HG02938 (cell line): ENCODE measurements at regions not wholly inside any gene's neighbourhood (a gene's known extent, or its start where the extent isn't known, plus 50 kb on each side); places are given as distances from the start of the nearest gene placed in this dataset.

Experiments used
- ATAC-seq: cut with Tn5 transposase; IDR thresholded peaks from one replicate; pipeline ENCODE4 v1.9.1; 2021; ENCODE audit warnings: mild to moderate bottlenecking, moderate library complexity; ENCODE audit not compliant: unreplicated experiment

DNA sequence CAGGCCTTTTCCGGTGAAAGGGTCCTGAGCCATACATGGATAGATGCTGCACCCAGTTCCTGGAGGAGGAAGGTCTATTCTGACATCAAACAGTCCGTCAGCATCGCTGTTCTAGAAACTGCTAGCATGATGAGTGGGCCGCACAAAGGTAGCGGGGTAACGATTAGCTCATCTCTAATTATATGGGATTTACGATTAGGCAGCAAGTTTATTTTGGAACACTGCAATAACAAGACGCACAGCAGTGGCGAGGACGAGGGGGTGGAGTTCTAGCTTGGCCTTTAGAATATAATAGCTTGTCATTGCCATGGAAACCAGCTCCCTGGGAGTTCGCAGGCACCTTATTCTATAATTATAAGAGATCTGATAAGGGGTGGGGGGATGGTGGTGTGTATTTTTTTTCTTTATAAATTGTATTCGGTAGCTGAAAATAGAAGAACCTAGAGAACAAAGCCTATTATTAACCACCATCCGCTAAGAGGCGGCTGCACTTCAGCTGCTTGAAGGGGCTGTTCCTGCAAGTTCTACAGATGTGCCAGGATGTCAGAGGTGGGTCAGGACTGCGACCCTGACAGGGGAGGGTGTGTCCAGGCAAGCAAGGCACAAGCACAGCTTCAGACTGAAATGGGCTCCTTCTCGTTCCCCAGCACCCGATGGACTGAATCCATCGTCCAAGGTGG lies 311.0 kb downstream of the AGTPBP1 start:
- no peak for ATAC-seq

DNA sequence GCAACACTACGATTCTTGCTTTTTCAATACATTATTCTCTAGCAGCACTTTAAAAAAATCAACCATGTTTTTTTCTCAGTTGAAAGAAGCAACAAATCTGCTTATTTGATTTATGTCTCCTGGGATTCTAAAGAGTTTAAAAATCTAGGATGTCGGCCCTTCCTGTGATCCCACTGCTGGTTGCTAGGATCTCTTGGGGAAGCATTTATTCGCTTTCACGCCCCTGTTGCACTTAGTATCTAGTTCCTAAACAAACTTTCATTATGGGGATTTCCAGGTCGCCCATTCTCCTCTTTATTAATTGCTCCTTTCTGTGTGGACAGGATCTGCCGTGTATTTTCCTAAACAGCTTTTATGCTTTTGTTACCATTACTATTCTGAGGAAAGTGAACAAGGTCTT lies 313.5 kb downstream of the AGTPBP1 start:
- ATAC-seq = no peak

DNA sequence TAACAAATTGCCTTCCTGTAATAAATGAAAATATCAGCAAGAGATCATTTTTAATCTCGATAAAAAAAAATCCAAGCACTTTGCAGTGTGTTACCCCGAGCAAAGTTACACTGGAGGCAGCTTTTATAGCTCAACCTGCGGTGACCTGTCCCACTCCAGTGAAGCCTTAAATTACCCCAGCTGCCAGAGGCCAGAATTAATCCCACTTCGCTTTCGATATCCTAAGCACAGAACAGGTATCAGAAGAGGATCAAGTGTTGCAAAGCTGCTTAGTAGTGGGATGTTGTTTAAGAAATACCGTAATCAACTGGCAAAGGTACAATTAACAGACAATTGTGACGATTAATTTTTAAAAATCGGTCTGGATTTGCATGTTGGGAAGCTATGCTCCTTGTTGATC lies 314.0 kb downstream of the AGTPBP1 start:
- no peak for ATAC-seq

DNA sequence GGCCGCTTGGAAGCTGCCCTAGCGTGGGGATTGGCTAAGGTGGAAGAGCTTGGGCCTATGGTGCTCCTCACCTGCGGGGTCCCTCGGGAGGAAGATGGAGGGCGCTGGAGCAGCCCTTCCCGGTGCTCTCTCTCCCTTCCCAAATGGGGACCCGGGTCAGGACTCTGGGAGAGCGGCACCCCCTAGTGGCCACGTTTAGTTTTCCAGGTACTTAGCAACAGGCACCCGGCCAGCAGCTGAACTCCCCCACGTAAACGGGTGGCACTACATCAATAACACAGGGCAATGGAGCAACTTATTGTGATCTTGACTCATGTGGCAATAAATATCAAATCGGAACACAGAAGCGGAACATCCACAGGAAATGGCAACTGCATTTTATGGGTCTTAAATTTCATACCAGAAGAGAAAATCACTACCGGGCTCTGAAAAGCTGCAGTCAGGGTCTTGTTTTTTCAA lies 316.6 kb downstream of the AGTPBP1 start:
- peak; percentile 66 for ATAC-seq

DNA sequence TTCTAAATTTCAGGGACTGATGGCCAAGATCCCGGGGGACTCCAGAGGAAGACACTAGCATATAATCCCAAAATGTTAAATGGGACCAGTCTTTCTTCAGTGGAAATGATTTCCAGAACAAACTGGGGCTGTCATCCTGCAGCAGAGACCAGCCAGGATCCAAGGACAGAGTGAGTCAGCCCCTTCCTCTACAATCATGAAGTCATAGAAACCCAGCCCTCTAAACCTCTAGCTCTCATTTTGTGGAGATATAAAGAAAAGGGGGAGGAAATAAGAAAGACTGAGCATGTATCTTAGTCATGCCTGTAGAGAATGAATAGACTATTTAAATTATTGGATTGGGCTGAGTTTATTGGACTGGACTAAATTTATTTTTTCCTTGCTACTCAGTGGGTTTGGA lies 318.3 kb downstream of the AGTPBP1 start:
- no peak for ATAC-seq

DNA sequence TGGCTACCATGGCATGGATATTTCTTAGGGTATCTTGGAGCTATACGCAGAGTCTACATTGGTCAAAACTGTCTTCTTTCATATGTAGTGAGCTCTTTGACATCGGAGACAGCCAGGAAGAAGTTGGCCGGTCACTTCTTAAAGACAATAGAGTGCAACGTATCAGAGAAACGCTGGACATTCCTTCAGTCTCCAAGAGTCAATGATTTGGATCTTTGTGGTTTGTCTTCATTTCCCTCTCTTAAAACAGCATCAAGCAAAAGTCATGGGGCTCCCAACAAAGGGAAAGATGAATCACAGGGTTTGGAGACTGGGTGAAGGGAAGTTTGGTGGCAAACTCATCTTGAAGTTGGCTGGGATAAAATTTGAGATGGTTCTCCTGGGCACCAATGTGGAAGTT lies 320.1 kb downstream of the AGTPBP1 start:
- no peak for ATAC-seq

DNA sequence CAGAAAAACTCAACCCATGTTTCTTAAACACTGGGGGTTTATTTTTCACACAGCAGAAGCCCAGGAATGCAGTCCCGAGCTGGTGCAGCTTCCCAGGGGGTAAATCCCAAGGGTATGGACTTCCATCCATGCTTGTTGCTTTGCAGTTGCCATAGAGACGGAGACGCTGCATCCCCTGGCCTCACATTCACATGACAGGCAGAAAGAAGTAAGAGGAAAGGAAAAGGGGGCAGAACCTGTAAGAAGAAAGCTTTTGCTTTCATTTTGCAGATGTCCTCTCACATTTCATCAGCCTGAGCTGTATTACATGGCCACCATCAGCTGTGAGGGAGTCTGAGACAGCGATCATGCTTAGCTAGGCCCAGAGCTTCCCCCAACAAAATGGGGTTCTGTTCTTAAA lies 321.0 kb downstream of the AGTPBP1 start:
- peak; percentile 49 for ATAC-seq

DNA sequence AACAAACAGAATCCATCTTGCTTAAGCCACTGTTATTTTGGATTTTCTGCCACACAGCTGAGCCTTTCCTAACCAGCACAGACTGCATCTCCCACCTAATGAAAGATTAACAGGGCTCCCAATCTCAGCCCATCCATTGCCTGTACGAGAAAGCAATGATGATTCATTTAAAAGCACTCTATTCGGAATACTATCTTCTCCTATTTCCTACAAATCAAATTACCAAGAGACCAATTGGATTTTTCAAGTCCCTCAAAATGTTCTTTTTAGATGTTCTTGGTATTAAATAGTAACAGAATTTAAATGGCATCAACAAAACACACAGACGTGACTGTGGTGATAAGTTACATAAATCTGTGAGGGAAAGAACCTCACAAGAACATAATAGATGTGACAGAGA lies 324.1 kb downstream of the AGTPBP1 start:
- ATAC-seq = no peak

DNA sequence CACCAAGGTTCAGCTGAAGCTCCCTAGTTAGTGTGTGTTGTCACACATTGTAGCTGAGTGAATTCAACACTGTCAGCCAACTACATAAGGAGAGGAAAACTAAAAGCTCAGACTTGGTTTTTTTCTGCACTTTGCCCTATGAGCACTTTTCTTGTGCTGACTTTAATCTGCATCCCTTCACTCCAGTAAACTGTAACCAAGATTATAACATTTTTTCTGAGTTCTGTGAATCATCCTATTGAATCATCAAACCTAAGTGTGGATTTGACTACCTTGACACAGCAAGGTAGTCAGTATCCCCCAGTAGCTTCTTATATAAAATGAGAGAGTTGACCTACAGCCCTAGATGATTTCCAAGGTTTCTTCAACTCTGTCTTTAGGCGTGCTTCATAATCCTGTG lies 325.0 kb downstream of the AGTPBP1 start:
- ATAC-seq = no peak

DNA sequence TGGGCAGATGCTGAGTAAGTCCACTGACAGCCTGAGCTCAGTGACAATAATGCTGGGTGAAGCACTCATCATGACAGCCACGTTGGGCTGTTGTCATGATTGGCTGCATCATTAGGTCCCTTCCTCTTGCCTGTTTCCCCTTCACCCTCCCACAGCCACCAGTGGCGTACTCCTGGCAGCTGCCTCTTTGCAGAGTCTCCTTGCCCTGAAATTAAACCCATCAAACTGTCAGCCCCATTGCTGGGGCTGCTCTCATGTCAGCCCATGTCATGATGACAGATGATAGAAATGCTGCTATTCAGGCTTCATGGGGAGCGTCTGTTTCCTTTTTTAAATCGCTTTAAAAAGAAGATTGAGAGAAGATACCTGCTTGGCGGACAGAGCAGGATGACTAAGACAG lies 327.4 kb downstream of the AGTPBP1 start:
- ATAC-seq = no peak

DNA sequence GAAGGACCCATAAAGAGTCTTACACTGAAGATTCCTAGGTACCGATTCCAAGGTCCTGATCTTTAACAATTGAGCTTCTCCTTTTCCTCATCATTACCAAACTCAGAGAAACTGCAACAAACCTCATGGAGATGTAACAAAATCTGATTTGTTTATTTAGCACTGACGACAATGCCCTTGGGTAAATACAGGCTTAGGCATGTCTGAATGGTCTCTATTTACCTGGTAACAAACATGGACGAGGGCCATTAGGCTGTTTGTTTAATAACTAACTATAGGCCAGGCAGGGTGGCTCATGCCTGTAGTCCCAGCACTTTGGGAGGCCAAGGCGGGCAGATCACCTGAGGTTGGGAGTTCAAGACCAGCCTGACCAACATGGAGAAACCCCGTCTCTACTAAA lies 333.3 kb downstream of the AGTPBP1 start:
- no peak for ATAC-seq

DNA sequence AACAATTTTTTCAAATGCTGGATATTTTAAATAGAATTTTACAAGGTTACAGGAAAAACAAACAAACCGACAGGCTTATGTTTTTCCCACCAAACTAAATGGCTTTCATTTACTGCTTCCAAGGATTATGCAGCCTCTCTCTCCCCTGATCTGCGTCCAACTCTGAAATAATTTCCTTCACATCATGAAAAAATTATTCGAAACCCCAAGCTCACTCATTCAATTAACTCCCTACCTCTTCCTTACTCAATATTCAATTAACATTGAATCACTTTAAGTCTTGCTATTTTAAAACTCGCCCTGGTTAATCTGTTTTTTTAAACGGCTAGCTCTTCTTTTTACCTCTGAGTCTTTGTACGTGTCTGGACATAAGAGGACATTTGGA lies 336.2 kb downstream of the AGTPBP1 start:
- no peak for ATAC-seq

DNA sequence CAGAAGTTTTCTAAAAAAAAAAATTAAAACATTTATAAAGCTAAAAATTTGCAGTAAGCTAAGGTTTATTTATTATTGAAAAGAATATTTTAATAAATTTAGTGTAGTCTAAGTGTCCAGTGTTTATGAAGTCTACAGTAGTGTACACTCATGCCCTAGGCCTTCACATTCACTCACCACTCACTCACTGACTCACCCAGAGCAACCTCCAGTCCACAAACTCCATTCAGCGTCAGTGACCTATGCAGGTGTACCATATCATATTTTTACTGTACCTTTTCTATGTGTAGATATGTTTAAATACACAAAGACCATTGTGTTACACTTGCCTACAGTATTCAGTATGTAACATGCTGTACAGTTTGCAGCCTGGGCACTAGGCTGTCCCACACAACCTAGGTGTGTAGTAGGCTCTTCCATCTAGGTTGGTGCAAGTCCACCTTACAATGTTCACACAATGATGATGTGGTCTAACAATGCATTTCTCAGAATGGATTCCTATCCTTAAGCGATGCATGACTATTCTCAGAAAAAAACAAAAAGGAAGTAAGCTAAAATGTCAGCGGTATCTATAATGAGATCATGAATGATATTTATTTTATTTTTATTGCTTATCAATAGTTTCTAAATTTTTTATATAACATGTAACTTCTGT lies 336.7 kb downstream of the AGTPBP1 start:
- no peak for ATAC-seq

DNA sequence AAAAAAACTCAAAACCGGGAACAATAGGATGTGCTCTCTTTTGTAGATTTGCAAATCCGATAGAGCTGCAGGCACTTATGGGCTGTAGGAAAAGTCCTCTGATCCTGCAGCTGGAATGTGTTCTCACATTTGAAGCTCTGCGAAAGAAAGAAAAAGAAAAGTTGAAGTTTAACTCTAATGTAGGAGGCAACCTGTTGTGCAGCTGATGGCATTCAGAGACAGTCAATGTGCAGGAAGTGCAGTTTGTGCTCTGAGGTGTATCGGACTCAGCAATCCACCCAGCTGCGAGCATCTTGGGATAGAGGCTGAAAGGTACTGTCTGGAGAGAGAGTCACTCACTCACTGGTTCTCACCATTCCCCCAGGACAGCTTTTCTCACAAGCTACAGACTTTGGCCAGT lies 339.2 kb downstream of the AGTPBP1 start:
- ATAC-seq = no peak

DNA sequence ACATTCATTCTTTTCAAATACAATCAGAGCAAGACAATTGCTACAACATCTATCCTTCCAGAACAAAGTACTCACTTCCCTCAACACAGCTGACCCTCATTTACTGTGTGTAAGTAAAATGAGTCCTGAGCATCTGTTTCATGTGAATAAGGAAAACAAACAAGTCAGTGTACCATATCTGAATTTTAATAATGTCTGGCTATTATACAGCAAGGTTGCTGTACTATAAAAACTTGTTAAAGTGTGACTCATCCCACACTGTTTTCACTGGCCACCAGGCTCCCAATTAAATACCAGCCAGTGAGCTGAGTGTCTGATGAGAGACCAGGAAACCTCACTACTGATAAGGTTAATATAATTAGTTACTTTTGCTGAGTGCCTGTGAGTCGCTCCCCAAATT lies 339.8 kb downstream of the AGTPBP1 start:
- ATAC-seq = no peak

DNA sequence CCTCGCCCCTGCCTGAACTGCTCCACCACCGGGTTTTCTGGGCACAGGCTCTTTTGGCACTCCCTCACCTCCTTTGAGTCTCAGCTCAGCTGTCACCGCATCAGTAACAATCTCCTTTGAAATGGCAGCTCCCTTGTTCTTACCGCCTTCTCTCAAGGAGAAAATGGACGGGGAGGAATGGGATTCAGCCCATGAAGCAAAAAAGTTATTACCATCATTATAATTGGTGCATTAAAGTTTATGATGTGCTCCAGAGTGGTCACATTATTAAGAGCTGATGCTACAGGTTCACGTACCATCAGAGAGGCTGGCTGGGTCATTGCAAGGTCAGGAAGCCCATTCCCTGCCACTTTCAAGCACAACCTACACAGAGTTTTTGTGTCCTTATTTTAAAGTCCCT lies 344.7 kb downstream of the AGTPBP1 start:
- ATAC-seq = no peak

DNA sequence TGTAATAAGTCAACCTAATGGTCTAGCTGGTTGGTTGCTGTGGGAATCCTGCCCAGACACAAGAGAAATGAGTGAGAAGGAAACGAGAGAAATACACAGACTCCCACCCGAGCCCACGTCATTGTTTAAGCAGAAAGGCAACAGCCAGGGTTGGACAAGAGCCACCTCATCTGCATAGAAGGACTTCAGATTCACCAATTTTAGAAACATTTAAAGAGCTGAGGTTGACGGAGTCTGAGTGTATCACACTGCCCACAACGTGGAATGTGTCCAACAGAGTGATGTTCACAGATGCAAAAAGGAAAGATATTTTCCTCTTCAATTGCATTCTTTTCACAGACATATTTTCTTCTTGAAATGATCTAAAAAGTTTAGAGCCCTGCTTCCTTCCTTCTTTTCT lies 349.5 kb downstream of the AGTPBP1 start:
- ATAC-seq = no peak

DNA sequence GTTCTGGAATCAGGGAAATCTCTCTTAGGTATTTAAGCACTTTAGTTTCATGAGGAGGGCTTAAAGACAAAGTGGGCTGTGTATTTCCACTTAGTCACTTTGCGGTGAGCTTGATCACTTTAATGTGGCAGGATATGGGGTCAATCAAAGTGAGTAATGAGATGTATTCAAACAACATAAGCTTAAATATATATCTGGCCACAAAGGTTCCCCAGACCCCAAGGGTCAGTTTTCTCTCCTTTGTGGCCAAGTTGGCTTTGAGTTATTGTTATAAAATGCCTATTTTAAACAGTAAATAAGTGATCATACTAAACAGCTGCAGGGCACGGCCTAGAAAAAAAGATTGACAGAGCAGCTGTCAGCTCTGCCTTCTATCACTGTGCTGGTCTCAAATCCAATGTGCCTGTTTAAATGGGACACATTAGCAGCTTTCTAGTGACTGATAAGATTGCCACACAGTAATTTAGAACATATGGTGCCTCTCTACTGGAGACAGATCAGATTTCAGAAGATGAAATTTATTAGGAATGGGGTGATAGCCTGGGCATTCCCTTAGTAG lies 363.9 kb downstream of the AGTPBP1 start:
- no peak for ATAC-seq

DNA sequence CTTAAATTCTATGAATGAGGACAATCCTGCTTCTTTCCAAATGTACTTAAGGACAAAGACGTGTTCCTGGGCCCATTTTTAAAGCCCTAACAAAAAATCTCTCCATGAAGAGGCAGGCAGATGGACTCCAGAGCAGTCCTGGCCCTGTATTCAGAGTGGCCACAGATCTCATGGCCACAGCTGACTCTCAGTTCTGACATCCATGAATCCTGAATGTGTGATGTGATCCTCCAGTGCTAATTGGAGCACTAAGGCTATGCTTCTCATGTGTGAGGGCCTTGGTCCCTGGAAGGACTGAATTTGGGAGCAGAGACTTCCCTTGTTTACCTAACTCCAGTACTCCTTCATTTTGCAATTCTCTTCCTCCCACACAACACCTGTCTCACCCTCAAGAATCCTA lies 373.0 kb downstream of the AGTPBP1 start:
- ATAC-seq = no peak

DNA sequence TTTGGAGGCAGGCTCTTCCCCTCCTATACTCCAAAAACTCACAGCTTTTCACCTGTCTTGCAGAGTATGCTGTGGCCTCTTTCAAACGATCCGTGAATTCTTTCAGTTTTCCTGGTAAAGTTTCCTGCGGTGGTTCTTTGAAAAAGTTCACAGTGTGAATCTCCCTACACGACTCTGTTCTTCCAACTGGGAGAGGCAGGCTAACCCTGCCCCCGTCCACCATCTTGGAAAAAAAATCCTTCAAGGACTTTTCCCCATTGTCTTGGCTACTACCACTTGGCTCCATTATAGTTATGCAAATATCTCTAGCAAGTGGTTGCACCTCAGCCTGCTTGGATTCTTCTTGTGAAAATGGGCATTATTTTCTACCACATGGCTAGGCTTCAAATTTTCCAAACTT lies 382.6 kb downstream of the AGTPBP1 start:
- no peak for ATAC-seq

DNA sequence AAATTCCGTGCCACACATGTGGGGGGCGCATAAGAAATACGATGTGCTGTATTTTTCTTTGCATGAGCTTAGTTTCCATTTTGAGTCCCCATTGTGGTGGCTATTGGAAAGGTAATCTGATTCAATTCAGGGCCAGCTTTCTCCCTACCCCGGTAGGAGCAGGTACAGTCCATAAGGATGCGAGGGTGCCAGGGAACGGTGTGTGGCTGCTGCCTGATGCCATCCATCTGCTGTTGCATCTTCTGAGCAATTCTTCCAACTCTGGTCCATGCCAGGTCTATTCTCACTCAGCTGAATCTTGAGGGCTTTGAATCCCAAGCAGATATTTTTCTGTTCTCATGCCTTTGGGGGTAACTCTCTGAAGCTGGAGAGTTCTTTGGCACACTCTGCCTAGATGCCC lies 392.7 kb downstream of the AGTPBP1 start:
- ATAC-seq = no peak

DNA sequence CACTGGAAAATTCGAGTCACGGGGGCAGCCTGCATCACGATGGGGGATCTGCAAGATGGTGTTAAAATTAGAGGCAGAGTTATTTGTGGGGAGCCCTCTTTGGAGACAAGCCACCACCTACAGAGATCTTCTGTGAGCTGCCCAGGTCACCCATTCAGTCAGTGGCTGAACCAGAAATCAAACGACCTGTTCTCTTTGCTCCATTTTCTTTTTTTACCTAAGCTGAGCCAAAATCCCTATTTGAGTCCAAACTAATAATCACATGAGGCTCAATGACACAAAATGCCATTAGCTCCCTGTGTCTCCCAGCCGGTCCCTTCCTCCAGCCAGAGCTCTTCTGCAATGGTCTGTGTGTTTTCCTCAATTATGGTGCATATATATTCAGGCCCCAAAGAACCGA lies 394.2 kb downstream of the AGTPBP1 start:
- no peak for ATAC-seq

DNA sequence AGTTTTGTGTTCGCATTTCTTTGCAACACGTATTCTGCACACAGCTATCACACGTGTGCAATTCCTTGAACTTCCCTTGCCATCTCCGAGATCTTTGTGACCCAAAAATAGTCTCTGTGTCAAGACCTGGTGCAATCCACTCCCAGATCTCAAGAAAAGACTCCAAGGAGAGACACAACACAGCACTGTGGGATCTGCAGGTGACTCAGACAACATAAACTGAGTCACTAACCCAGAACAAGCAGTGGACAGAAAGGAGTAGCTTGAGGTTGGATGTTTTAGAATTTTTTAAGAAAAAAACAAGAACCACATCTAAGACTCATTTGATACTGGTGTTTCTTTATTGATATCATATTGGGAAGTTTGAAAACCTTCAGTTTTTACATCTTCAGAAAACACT lies 396.9 kb downstream of the AGTPBP1 start:
- no peak for ATAC-seq
